ENCODE measurements at regions not wholly inside any gene's neighbourhood (a gene's known extent, or its start where the extent isn't known, plus 50 kb on each side); places are given as distances from the start of the nearest gene placed in this dataset.

DNA sequence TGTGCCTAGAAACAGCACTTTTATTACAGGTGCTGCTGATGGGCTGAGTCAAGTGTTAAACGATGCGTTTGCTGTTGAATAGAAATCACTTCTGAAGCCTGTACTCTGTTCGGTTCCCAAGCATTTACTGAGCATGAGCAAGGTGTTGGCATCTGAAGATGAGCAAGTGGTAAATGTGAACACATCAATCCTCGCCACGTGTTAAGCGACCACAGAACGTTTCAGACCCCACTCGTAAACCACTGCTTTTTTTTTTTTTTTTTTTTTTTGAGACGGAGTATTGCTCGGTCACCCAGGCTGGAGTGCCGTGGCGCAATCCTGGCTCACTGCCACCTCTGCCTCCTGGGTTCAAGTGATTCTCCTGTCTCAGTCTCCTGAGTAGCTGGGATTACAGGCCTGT lies 241.2 kb downstream of the SETD4 start:
- TF ChIP-seq, protein P1, sequence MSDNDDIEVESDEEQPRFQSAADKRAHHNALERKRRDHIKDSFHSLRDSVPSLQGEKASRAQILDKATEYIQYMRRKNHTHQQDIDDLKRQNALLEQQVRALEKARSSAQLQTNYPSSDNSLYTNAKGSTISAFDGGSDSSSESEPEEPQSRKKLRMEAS (IDR thresholded peaks at IDR 0.05) = no peak
- no peak for TF ChIP-seq TCF12 (IDR thresholded peaks at IDR 0.05; ENCODE audit: low read depth)
- no peak for TF ChIP-seq CEBPB (IDR thresholded peaks at IDR 0.05)
- no peak for TF ChIP-seq CREB1 (IDR thresholded peaks at IDR 0.05; ENCODE audit: low read depth)
- TF ChIP-seq TAF1 (IDR thresholded peaks at IDR 0.05; ENCODE audit: low read depth) = no peak
- TF ChIP-seq ZBTB7A (IDR thresholded peaks at IDR 0.05; ENCODE audit: low read depth) = no peak
- no peak for TF ChIP-seq TEAD4 (IDR thresholded peaks at IDR 0.05)
- TF ChIP-seq EGR1 (IDR thresholded peaks at IDR 0.05) = no peak
- TF ChIP-seq EP300 (IDR thresholded peaks at IDR 0.05; ENCODE audit: borderline replicate concordance) = no peak
- TF ChIP-seq, protein P2, sequence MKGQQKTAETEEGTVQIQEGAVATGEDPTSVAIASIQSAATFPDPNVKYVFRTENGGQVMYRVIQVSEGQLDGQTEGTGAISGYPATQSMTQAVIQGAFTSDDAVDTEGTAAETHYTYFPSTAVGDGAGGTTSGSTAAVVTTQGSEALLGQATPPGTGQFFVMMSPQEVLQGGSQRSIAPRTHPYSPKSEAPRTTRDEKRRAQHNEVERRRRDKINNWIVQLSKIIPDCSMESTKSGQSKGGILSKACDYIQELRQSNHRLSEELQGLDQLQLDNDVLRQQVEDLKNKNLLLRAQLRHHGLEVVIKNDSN (IDR thresholded peaks at IDR 0.05) = no peak
- TF ChIP-seq YY1 (IDR thresholded peaks at IDR 0.05; ENCODE audit: low read depth) = no peak
- no peak for TF ChIP-seq NFIC (IDR thresholded peaks at IDR 0.05)

DNA sequence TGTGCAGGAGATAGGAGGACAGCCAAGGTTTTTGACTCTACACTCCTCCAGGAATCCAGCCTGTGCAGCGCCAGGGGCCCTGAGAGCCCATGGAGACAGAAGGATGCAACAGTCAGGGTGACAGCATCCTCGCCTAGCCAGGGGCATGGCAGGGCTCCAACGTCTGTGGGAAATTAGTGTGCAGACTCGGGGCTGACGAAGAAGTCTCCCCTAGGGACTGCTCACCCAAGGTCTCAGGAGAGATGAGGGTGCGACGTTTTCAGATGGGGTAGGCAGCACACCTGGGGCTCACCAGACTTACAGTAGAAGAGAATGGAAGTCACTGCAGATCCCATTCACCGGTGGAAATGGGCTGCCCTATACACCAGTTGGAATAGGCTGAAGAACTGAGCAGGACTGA lies 241.7 kb downstream of the SETD4 start:
- no peak for TF ChIP-seq FOXM1 (IDR thresholded peaks at IDR 0.05; ENCODE audit: borderline replicate concordance, low read depth)
- TF ChIP-seq, protein P1 (IDR thresholded peaks at IDR 0.05) = no peak
- TF ChIP-seq EGR1 (IDR thresholded peaks at IDR 0.05) = no peak
- no peak for TF ChIP-seq CEBPB (IDR thresholded peaks at IDR 0.05)
- TF ChIP-seq RAD21 (IDR thresholded peaks at IDR 0.05; ENCODE audit: low read depth) = no peak
- TF ChIP-seq TEAD4 (IDR thresholded peaks at IDR 0.05) = no peak
- TF ChIP-seq, protein P2 (IDR thresholded peaks at IDR 0.05) = no peak
- TF ChIP-seq, protein P3, sequence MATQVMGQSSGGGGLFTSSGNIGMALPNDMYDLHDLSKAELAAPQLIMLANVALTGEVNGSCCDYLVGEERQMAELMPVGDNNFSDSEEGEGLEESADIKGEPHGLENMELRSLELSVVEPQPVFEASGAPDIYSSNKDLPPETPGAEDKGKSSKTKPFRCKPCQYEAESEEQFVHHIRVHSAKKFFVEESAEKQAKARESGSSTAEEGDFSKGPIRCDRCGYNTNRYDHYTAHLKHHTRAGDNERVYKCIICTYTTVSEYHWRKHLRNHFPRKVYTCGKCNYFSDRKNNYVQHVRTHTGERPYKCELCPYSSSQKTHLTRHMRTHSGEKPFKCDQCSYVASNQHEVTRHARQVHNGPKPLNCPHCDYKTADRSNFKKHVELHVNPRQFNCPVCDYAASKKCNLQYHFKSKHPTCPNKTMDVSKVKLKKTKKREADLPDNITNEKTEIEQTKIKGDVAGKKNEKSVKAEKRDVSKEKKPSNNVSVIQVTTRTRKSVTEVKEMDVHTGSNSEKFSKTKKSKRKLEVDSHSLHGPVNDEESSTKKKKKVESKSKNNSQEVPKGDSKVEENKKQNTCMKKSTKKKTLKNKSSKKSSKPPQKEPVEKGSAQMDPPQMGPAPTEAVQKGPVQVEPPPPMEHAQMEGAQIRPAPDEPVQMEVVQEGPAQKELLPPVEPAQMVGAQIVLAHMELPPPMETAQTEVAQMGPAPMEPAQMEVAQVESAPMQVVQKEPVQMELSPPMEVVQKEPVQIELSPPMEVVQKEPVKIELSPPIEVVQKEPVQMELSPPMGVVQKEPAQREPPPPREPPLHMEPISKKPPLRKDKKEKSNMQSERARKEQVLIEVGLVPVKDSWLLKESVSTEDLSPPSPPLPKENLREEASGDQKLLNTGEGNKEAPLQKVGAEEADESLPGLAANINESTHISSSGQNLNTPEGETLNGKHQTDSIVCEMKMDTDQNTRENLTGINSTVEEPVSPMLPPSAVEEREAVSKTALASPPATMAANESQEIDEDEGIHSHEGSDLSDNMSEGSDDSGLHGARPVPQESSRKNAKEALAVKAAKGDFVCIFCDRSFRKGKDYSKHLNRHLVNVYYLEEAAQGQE (IDR thresholded peaks at IDR 0.05; ENCODE audit: low read depth) = no peak
- TF ChIP-seq EP300 (IDR thresholded peaks at IDR 0.05; ENCODE audit: borderline replicate concordance) = no peak
- TF ChIP-seq NFIC (IDR thresholded peaks at IDR 0.05) = no peak
- TF ChIP-seq YY1 (IDR thresholded peaks at IDR 0.05; ENCODE audit: low read depth) = no peak
- no peak for TF ChIP-seq TCF12 (IDR thresholded peaks at IDR 0.05; ENCODE audit: low read depth)

DNA sequence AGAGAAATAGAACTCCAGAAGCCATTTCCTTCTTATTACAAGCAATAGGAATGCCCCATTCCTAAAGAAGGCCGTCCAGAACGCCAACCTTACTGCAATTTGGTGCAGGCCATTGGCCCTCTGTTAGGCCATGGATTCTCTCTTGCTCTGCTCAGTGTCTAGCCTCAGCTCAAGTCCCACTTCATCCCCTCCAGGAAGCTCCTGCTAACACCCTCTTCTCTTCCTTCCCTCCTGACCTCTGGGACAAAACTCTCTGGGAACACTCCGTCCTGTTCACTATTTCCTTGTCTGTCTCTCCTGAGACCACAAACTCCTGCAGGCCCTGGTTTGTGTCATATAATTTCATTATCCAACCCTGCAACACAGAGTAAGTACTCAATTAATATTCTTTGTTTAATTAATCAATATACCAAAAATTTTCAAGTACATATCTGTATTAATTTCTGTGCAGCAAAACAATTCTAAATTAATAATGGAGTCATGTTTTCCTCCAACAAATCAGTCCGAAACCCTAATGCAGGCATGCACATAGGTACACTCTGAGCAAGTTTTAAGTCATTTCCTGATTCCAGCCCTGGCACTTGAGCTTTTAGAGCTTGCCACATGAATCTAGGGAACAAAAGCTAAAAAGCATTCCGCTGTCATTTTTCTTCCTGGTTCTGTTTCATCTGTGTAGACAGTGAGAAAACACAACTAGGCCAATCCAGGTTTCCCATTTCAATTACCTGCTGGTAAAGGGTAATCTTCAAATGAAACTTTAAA lies 245.3 kb downstream of the SETD4 start:
- TF ChIP-seq CEBPB (IDR thresholded peaks at IDR 0.05) (no peak), ZBTB7A (IDR thresholded peaks at IDR 0.05; ENCODE audit: low read depth) (no peak), TEAD4 (IDR thresholded peaks at IDR 0.05) (no peak), TAF1 (IDR thresholded peaks at IDR 0.05; ENCODE audit: low read depth) (no peak), TCF12 (IDR thresholded peaks at IDR 0.05; ENCODE audit: low read depth) (no peak), EP300 (IDR thresholded peaks at IDR 0.05; ENCODE audit: borderline replicate concordance) (no peak), NFIC (IDR thresholded peaks at IDR 0.05) (no peak), YY1 (IDR thresholded peaks at IDR 0.05; ENCODE audit: low read depth) (no peak), CREB1 (IDR thresholded peaks at IDR 0.05; ENCODE audit: low read depth) (no peak), EGR1 (IDR thresholded peaks at IDR 0.05) (no peak), FOXM1 (IDR thresholded peaks at IDR 0.05; ENCODE audit: borderline replicate concordance, low read depth) (no peak), RAD21 (IDR thresholded peaks at IDR 0.05; ENCODE audit: low read depth) (no peak)
- TF ChIP-seq, protein P3 (IDR thresholded peaks at IDR 0.05; ENCODE audit: low read depth) = no peak
- TF ChIP-seq, protein P2 (IDR thresholded peaks at IDR 0.05) = no peak
- TF ChIP-seq, protein P1 (IDR thresholded peaks at IDR 0.05) = no peak

DNA sequence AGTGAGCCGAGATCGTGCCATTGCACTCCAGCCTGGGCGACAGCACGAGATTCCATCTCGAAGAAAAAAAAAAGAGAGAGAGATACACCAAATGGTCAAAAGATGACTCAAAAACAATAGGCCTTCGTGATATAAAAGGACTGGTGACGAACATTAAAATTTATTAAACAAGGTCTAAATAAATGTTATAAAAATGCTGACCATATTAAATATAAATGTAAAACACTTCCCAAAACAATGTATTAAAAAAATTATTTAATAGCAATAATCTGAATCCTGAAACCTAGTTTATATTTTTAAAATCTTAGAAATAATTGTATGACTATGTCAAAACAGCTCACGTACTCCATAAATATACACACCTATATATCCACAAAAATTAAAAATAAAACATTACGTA lies 247.6 kb downstream of the SETD4 start:
- TF ChIP-seq TAF1 (IDR thresholded peaks at IDR 0.05; ENCODE audit: low read depth) (no peak), TEAD4 (IDR thresholded peaks at IDR 0.05) (no peak), EP300 (IDR thresholded peaks at IDR 0.05; ENCODE audit: borderline replicate concordance) (no peak), ZBTB7A (IDR thresholded peaks at IDR 0.05; ENCODE audit: low read depth) (no peak), NFIC (IDR thresholded peaks at IDR 0.05) (no peak), FOXM1 (IDR thresholded peaks at IDR 0.05; ENCODE audit: borderline replicate concordance, low read depth) (no peak), RAD21 (IDR thresholded peaks at IDR 0.05; ENCODE audit: low read depth) (no peak), TCF12 (IDR thresholded peaks at IDR 0.05; ENCODE audit: low read depth) (no peak), EGR1 (IDR thresholded peaks at IDR 0.05) (no peak), YY1 (IDR thresholded peaks at IDR 0.05; ENCODE audit: low read depth) (no peak), CEBPB (IDR thresholded peaks at IDR 0.05) (no peak), CREB1 (IDR thresholded peaks at IDR 0.05; ENCODE audit: low read depth) (no peak)
- TF ChIP-seq, protein P1 (IDR thresholded peaks at IDR 0.05) = no peak
- TF ChIP-seq, protein P2 (IDR thresholded peaks at IDR 0.05) = no peak
- TF ChIP-seq, protein P3 (IDR thresholded peaks at IDR 0.05; ENCODE audit: low read depth) = no peak

Measured in Ishikawa (cell line).